Heart right ventricle (tissue), 16 donors: ENCODE measurements at regions not wholly inside any gene's neighbourhood (a gene's known extent, or its start where the extent isn't known, plus 50 kb on each side); places are given as distances from the start of the nearest gene placed in this dataset.

Experiments
- ATAC-seq, 8 donors: fragments of 200-7000 bp; cut with Tn5 transposase; one replicate each; pipeline ENCODE4 v1.9.1; 2020; ENCODE audit warnings: mild to moderate bottlenecking in 8 of 8, moderate library complexity in 8 of 8, moderate number of reproducible peaks in 1 of 8
- DNase-seq, 2 donors: peaks; one replicate each; pipeline ENCODE4 v3.0.0-alpha.2; 2020
- H3K27ac ChIP-seq, 10 donors: fragments of 200-600 bp; sonication (generic) in 2 of 10; one replicate each; pipeline versions ENCODE4 v1.5.0 to v1.8.0; 2020 to 2022; ENCODE audit warnings: mild to moderate bottlenecking in 3 of 10
- H3K27me3 ChIP-seq, 7 donors: fragments of 200-600 bp; one replicate each; pipeline ENCODE4 v1.8.0; 2021 to 2022; ENCODE audit warnings: mild to moderate bottlenecking in 2 of 7
- H3K36me3 ChIP-seq, 9 donors: fragments of 200-600 bp; sonication (generic) in 1 of 9; one replicate each; pipeline versions ENCODE4 v1.5.0 to v1.8.0; 2020 to 2022; ENCODE audit warnings: mild to moderate bottlenecking in 2 of 9
- H3K4me1 ChIP-seq, 9 donors: fragments of 200-600 bp; sonication (generic) in 1 of 9; one replicate each; pipeline versions ENCODE4 v1.5.0 to v1.8.0; 2020 to 2022; ENCODE audit warnings: mild to moderate bottlenecking in 4 of 9
- H3K4me3 ChIP-seq, 10 donors: fragments of 200-600 bp; sonication (generic) in 2 of 10; one replicate each; pipeline versions ENCODE4 v1.5.0 to v1.8.0; 2020 to 2022; ENCODE audit warnings: mild to moderate bottlenecking in 7 of 10, moderate library complexity in 2 of 10
- H3K9me3 ChIP-seq, 11 donors: fragments of 200-600 bp in 10 of 11; sonication (generic) in 2 of 11; one replicate each; pipeline versions ENCODE4 v1.5.0 to v1.8.0; 2013 to 2022; ENCODE audit warnings: mild to moderate bottlenecking in 2 of 11, control low read depth in 1 of 11, moderate library complexity in 1 of 11
- CTCF ChIP-seq, 9 donors: fragments of 200-600 bp; sonication (generic) in 2 of 9; IDR thresholded peaks; one replicate each; pipeline versions ENCODE4 v1.5.0 to v1.8.0; 2021 to 2022; ENCODE audit warnings: antibody characterized with exemption in 9 of 9, mild to moderate bottlenecking in 5 of 9, moderate library complexity in 1 of 9
- WGBS, 2 donors: extraction: QIAGEN DNeasy Blood & Tissue Kit; methylation state at CpG; one replicate each; pipeline ENCODE4 v1.1.7; 2013; ENCODE audit warnings: inconsistent platforms in 1 of 2; 5-methylcytosine and 5-hydroxymethylcytosine counted together
- intact Hi-C, 10 donors: fragments of 100-400 bp; cut with DNase I; formaldehyde crosslinking; loops; one replicate each; pipeline versions ENCODE4 v1.11.1 to v1.14.2; 2022
- donor health status: Arrhythmogenic right ventricular cardiomyopathy.
- donor health status: ischemic (EF 13 %, LVEDD 7.1; RV severe dilation, severe dysfunction).
- donor health status: healthy with polysubstance abuse.
- donor health status: DM: no; HTN: yes; CAD: no.
- donor health status: DM: no; HTN: no; CAD: no.
- donor health status: ischemic (EF 25% LVEDD 6.9; RV normal size, moderate dysfunction).
- donor health status: ischemic (EF 25% LVEDD 5.7; RV mildly dilated, moderate dysfunction).
- donor health status: healthy.
- donor health status: DM: yes; HTN: yes; CAD: no.
- donor health status: Ischemic cardiomyopathy.
- donor health status: ischemic (EF 35%, LVEDD 5.7; RV mildly dilated, moderate dysfunction).
- donor health status: nonischemic (EF 11% LVEDD 7.7; RV severe dilation, severe dysfunction).
- donor health status: DM: yes; HTN: yes; CAD: no.
- donor health status: PGD.
- donor health status: ischemic (EF 29% LVEDD 5.4; RV normal size, mild dysfunction).
- donor health status: nonischemic (EF 23%, LVEDD 6.1; RV moderate dilation, normal function).

- ATAC-seq, result no peak
- intact Hi-C loops, result no loop called here
- no peak overlapping the region for H3K4me3 ChIP-seq
- no peaks in the 10 kb centered on the region for H3K36me3 ChIP-seq
- H3K27ac ChIP-seq, result no peak overlapping the region
- peaks cover 0 to 19% (median 0%) of the 10 kb centered on the region in 11 donors for H3K9me3 ChIP-seq
- TF ChIP-seq CTCF (IDR thresholded peaks at IDR 0.05), result no peak
- no peaks in the 10 kb centered on the region for H3K4me1 ChIP-seq
- no peak for DNase-seq
- H3K27me3 ChIP-seq, result no peaks in the 10 kb centered on the region
- WGBS, 2 donors, result 64 to 72% methylated on average over 3 of the region's 3 CpGs
Observed at GRCh38 chr11:129543515-129544290, 168.1 kb downstream of the BARX2 start.

DNA sequence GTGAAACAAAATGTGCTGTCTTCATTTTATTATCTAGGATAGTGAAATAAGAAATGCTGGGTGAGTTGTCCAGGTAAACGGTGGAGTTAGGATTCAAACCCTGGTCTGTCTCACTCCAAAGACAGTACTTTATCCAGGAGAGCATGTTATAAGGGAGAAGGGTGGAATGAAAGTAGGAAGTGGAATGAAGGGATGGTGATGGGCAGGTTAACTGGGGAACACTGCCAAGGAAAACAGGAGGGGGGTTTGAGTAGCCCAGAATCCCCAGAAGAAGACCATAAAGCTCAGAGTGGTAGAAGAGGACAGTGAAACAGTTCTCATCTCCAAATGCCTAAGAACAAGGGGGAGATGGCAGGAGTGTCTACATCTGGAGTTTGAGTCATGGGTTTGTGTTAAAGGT lies 169.0 kb downstream of the BARX2 start:
- intact Hi-C loops, result no loop called here
- no peak for TF ChIP-seq CTCF (IDR thresholded peaks at IDR 0.05)

GRCh38 chr11:129546266-129546665 lies 170.6 kb downstream of the BARX2 start:
- Histone ChIP-seq H3K9me3 (peaks cover 0 to 24% (median 0%) of the 10 kb centered on the region in 11 donors), H3K27ac (no peak overlapping the region), H3K36me3 (no peaks in the 10 kb centered on the region), H3K4me1 (no peaks in the 10 kb centered on the region), H3K4me3 (no peak overlapping the region), H3K27me3 (no peaks in the 10 kb centered on the region)
- intact Hi-C loops, result no loop called here
- WGBS, 2 donors, result 89 to 90% methylated on average over 4 of the region's 4 CpGs
- DNase-seq (no peak), ATAC-seq (no peak)
- no peak for TF ChIP-seq CTCF (IDR thresholded peaks at IDR 0.05)

More for the DNA sequence above, 169.0 kb downstream of the BARX2 start:
- ATAC-seq, result no peak
- Histone ChIP-seq H3K27ac (no peak overlapping the region), H3K4me1 (no peaks in the 10 kb centered on the region), H3K4me3 (no peak overlapping the region), H3K27me3 (no peaks in the 10 kb centered on the region), H3K36me3 (no peaks in the 10 kb centered on the region), H3K9me3 (peaks cover 0 to 18% (median 0%) of the 10 kb centered on the region in 11 donors)
- DNase-seq, result no peak
- 55 to 61% methylated on average over 1 of the region's 1 CpG for WGBS, 2 donors

DNA sequence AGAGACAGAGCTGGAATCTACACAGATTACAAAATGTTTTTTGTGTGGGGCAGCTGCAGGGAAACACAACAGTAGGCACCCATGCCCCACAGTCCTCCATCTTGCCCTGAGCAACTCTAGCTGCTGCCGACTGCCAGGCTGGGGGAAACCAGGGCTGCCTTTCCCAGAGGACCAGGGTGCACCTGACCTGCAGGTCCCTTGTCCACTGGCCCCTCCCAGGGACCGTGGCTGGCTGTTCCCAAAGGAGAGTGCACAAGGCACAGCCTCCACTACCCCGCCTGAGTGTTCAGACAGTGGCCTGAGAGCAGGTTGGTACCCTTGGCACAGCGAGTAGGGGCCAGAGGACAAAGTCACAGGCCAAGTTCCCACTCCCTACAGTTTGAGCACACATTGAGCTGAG lies 181.8 kb downstream of the BARX2 start:
- H3K4me1 ChIP-seq, result no peaks in the 10 kb centered on the region
- H3K36me3 ChIP-seq, result no peaks in the 10 kb centered on the region
- intact Hi-C loops, result no loop called here
- H3K27me3 ChIP-seq, result peaks cover 0 to 5% (median 0%) of the 10 kb centered on the region in 7 donors
- no peak overlapping the region for H3K4me3 ChIP-seq
- WGBS, 2 donors, result 69 to 70% methylated on average over 4 of the region's 4 CpGs
- no peak for DNase-seq
- no peak for TF ChIP-seq CTCF (IDR thresholded peaks at IDR 0.05)
- peaks cover 0 to 26% (median 0%) of the 10 kb centered on the region in 11 donors for H3K9me3 ChIP-seq
- H3K27ac ChIP-seq, result no peak overlapping the region
- ATAC-seq, result no peak
